WTC11 (cell line): ENCODE measurements at regions not wholly inside any gene's neighbourhood (a gene's known extent, or its start where the extent isn't known, plus 50 kb on each side); places are given as distances from the start of the nearest gene placed in this dataset.
A peak's percentile ranks its signal among the peaks of the same experiment; 100 is the strongest.

Experiments used
- ATAC-seq: fragments of 200-7000 bp; cut with Tn5 transposase; 2 replicates; pipeline ENCODE4 v1.10.0; 2021; ENCODE audit warnings: mild to moderate bottlenecking, moderate library complexity
- CTCF ChIA-PET: fragments of 300-600 bp; sonication (Branson Sonifier 250); formaldehyde crosslinking; loops from one replicate; lab custom pipeline; 2021; ENCODE audit warnings: antibody characterized with exemption; lab: Charles Lee
- POLR2A ChIA-PET: fragments of 350-600 bp; sonication (Branson Sonifier 250); formaldehyde crosslinking; loops from one replicate; lab custom pipeline; 2021; ENCODE audit warnings: antibody characterized with exemption; lab: Charles Lee
- DNase-seq: peaks from one replicate; pipeline ENCODE4 v3.0.0; 2021; ENCODE audit warnings: low spot score
- H3K27ac Mint-ChIP-seq: 2 replicates; pipeline ENCODE4 v1.8.0; 2021; ENCODE audit warnings: mixed read lengths
- H3K27me3 Mint-ChIP-seq: 2 replicates; pipeline ENCODE4 v1.8.0; 2021; ENCODE audit warnings: low read depth, mild to moderate bottlenecking, moderate library complexity, mixed read lengths
- H3K36me3 Mint-ChIP-seq: 2 replicates; pipeline ENCODE4 v1.8.0; 2021; ENCODE audit warnings: mixed read lengths
- H3K4me1 Mint-ChIP-seq: 2 replicates; pipeline ENCODE4 v1.8.0; 2022; ENCODE audit warnings: mixed read lengths
- H3K4me3 Mint-ChIP-seq: 2 replicates; pipeline ENCODE4 v1.8.0; 2021; ENCODE audit warnings: mild to moderate bottlenecking, moderate library complexity, mixed read lengths
- H3K9me3 Mint-ChIP-seq: 2 replicates; pipeline ENCODE4 v1.8.0; 2021; ENCODE audit warnings: mixed read lengths
- AFF4 ChIP-seq: sonication (generic); formaldehyde crosslinking; IDR thresholded peaks from 2 replicates; pipeline ENCODE4 v1.8.1; 2023; ENCODE audit warnings: mild to moderate bottlenecking, missing genetic modification reagents, borderline replicate concordance
- AR ChIP-seq: fragments of 250-450 bp; sonication (Bioruptor Pico); IDR thresholded peaks from 2 replicates; pipeline ENCODE4 v1.9.0; 2021; ENCODE audit warnings: mild to moderate bottlenecking
- FOXJ3 ChIP-seq: sonication (generic); formaldehyde crosslinking; IDR thresholded peaks from 2 replicates; pipeline ENCODE4 v1.9.0; 2021; ENCODE audit warnings: missing genetic modification reagents, mild to moderate bottlenecking, borderline replicate concordance
- GABPB1 ChIP-seq: sonication (generic); formaldehyde crosslinking; IDR thresholded peaks from 2 replicates; pipeline ENCODE4 v1.8.1; 2023; ENCODE audit warnings: mild to moderate bottlenecking, missing genetic modification reagents
- NR1H2 ChIP-seq: sonication (generic); formaldehyde crosslinking; IDR thresholded peaks from 2 replicates; pipeline ENCODE4 v1.9.0; 2021; ENCODE audit warnings: mild to moderate bottlenecking, moderate library complexity, missing genetic modification reagents
- OVOL2 ChIP-seq: fragments of 250-450 bp; sonication (Bioruptor Pico); IDR thresholded peaks from 2 replicates; pipeline ENCODE4 v1.9.0; 2021; ENCODE audit warnings: mild to moderate bottlenecking, borderline replicate concordance
- PREB ChIP-seq: sonication (generic); formaldehyde crosslinking; IDR thresholded peaks from 2 replicates; pipeline ENCODE4 v1.8.1; 2022; ENCODE audit warnings: mild to moderate bottlenecking, missing genetic modification reagents, moderate library complexity, borderline replicate concordance
- RELA ChIP-seq: sonication (generic); formaldehyde crosslinking; IDR thresholded peaks from 2 replicates; pipeline ENCODE4 v1.8.1; 2022; ENCODE audit warnings: missing genetic modification reagents, mild to moderate bottlenecking, borderline replicate concordance
- RORB ChIP-seq: fragments of 250-450 bp; sonication (Bioruptor Pico); IDR thresholded peaks from 2 replicates; pipeline ENCODE4 v1.9.0; 2021; ENCODE audit warnings: mild to moderate bottlenecking
- TEAD1 ChIP-seq: sonication (generic); formaldehyde crosslinking; IDR thresholded peaks from 2 replicates; pipeline ENCODE4 v1.8.0; 2022; ENCODE audit warnings: mild to moderate bottlenecking, missing genetic modification reagents
- TP53 ChIP-seq: sonication (generic); formaldehyde crosslinking; IDR thresholded peaks from 2 replicates; pipeline ENCODE4 v1.8.1; 2023; ENCODE audit warnings: mild to moderate bottlenecking, missing genetic modification reagents
- USF1 ChIP-seq: sonication (generic); formaldehyde crosslinking; IDR thresholded peaks from 2 replicates; pipeline ENCODE4 v1.8.0; 2022; ENCODE audit warnings: mild to moderate bottlenecking, missing genetic modification reagents
- ZBTB21 ChIP-seq: sonication (generic); formaldehyde crosslinking; IDR thresholded peaks from 2 replicates; pipeline ENCODE4 v1.8.1; 2023; ENCODE audit warnings: mild to moderate bottlenecking, missing genetic modification reagents, borderline replicate concordance
- ZNF263 ChIP-seq: sonication (generic); formaldehyde crosslinking; IDR thresholded peaks from 2 replicates; pipeline ENCODE4 v1.8.1; 2022; ENCODE audit warnings: low read depth, mild to moderate bottlenecking, moderate library complexity, missing genetic modification reagents
- ZNF281 ChIP-seq: sonication (generic); formaldehyde crosslinking; IDR thresholded peaks from 2 replicates; pipeline ENCODE4 v1.8.0; 2023; ENCODE audit warnings: mild to moderate bottlenecking, missing genetic modification reagents
- TF ChIP-seq, protein P1 (sequence below): sonication (generic); formaldehyde crosslinking; IDR thresholded peaks from 2 replicates; pipeline ENCODE4 v1.8.1; 2023; ENCODE audit warnings: mild to moderate bottlenecking, missing genetic modification reagents

DNA sequence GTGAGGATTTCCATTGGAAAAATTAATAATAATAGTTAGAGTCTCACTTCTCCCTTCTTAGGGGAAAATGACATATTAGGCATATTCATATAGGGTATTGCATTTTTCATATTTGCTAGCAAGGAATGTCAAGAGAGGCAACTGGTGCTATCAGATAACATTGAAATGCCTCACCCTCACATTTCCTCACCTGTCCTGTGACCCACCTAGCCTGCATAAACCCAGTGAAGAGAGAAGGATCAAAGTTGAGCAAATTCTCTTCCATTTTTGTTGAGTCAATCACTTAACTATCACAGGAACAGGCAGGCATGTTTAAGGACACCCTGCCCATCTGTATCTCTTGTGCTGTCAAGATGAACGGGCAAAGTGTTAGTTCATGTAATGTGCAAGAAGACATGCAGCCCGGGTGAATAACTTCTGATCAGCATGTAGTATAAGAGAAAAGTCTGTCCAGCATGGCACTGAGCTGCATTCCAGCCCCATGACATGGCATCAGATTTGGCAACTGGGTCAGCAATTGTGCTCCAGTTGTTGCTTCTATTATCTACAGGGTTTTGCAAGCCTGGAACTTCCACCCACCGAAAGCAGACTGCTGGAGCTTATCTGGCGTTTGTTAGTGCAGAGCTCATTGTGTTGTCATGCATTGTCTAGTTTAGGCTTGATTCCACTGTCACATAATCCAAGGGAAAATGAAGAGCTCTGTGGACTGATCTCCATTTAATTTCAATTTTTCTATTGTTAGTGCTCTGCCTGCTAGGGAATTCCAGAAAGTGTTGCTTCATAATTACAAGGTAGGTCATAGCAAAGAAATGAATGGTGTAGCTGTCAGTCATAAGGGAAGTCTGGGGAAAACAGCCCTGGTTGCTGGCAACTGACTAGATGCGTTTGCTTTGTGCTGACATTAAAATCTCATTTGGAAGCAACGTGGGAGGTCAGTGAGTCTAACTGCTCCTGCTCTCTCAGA is 138.4 kb upstream of the TNFAIP3 start (continued):
- TF ChIP-seq OVOL2 = no peak
- no peak for TF ChIP-seq ZNF281 (CRISPR knock-in tag)
- no peak for TF ChIP-seq TP53 (CRISPR knock-in tag)
- TF ChIP-seq AFF4 = no peak
- TF ChIP-seq AR (CRISPR knock-in tag) = no peak
- no peak for TF ChIP-seq ZBTB21
- TF ChIP-seq, all 79 proteins: peak for 0

- Mint-ChIP-seq H3K36me3 (no peaks in the 10 kb centered on the region), H3K9me3 (no peaks in the 10 kb centered on the region), H3K27me3 (no peaks in the 10 kb centered on the region), H3K27ac (no peak overlapping the region), H3K4me3 (no peak overlapping the region), H3K4me1 (no peaks in the 10 kb centered on the region)
- TF ChIP-seq RORB (CRISPR knock-in tag) = no peak
- peak; percentile 40; the same call in 1 of the 2 replicates for TF ChIP-seq GABPB1 (CRISPR knock-in tag)
- CTCF ChIA-PET = interaction anchor here (0.7 to 1.5 kb wide), 3 partner anchors 11 to 25 kb away, joined by 3 to 4 read pairs (median 4); no protein-coding TSS in a partner anchor
- no peak for ATAC-seq
- DNase-seq = no peak
- POLR2A ChIA-PET = no interaction called here
Observed at GRCh38 chr6:137729866-137730629, 137.0 kb upstream of the TNFAIP3 start.

DNA sequence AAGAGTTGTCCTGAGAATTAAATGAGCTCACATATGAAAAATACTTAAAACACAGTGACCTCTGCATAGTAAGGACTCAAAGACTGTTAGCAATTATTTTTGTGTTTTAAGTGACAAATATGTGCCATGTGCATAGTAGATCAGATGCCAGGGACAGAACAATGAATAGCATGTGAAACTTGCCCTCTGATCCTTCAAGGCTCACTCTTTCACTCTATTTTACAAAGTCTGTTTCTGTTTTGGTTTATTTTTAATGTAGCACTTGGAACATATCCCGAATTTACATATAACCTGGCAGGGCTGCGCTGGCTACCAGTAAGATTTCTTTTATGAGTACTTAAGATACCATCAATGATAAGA is 135.5 kb upstream of the TNFAIP3 start:
- Mint-ChIP-seq H3K36me3 (no peaks in the 10 kb centered on the region), H3K27ac (no peak overlapping the region), H3K9me3 (no peaks in the 10 kb centered on the region), H3K27me3 (no peaks in the 10 kb centered on the region), H3K4me1 (no peaks in the 10 kb centered on the region), H3K4me3 (no peak overlapping the region)
- ChIA-PET CTCF (no interaction called here), POLR2A (no interaction called here)
- no peak for TF ChIP-seq TEAD1 (CRISPR knock-in tag)
- TF ChIP-seq PREB (CRISPR knock-in tag) = no peak
- no peak for TF ChIP-seq RELA (CRISPR knock-in tag)
- no peak for TF ChIP-seq RORB (CRISPR knock-in tag)
- TF ChIP-seq ZNF263 (CRISPR knock-in tag) = no peak
- TF ChIP-seq, protein P1, sequence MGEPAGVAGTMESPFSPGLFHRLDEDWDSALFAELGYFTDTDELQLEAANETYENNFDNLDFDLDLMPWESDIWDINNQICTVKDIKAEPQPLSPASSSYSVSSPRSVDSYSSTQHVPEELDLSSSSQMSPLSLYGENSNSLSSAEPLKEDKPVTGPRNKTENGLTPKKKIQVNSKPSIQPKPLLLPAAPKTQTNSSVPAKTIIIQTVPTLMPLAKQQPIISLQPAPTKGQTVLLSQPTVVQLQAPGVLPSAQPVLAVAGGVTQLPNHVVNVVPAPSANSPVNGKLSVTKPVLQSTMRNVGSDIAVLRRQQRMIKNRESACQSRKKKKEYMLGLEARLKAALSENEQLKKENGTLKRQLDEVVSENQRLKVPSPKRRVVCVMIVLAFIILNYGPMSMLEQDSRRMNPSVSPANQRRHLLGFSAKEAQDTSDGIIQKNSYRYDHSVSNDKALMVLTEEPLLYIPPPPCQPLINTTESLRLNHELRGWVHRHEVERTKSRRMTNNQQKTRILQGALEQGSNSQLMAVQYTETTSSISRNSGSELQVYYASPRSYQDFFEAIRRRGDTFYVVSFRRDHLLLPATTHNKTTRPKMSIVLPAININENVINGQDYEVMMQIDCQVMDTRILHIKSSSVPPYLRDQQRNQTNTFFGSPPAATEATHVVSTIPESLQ = no peak
- no peak for TF ChIP-seq FOXJ3 (CRISPR knock-in tag)
- no peak for TF ChIP-seq USF1 (CRISPR knock-in tag)
- no peak for TF ChIP-seq NR1H2 (CRISPR knock-in tag)
- DNase-seq = no peak
- no peak for ATAC-seq
